ENCODE measurements at regions not wholly inside any gene's neighbourhood (a gene's known extent, or its start where the extent isn't known, plus 50 kb on each side); places are given as distances from the start of the nearest gene placed in this dataset.

- ATAC-seq (no peak), DNase-seq (no peak)
- Histone ChIP-seq H3K9me2 (replicated peaks; ENCODE audit: low read length) (no peaks in the 10 kb centered on the region), H3K27me3 (ENCODE audit: low read length) (peaks cover 18% of the 10 kb centered on the region; the same call in 1 of the 2 replicates), H2AFZ (ENCODE audit: low read length) (no peak overlapping the region), H3K36me3 (ENCODE audit: low read depth, low read length) (no peaks in the 10 kb centered on the region), H3K4me3 (ENCODE audit: low read length) (no peak overlapping the region), H3K4me1 (ENCODE audit: insufficient read depth, low read length) (no peaks in the 10 kb centered on the region), H4K20me1 (ENCODE audit: low read length) (no peaks in the 10 kb centered on the region), H3K27ac (ENCODE audit: low read length) (no peak overlapping the region), H3K9ac (ENCODE audit: low read length) (no peak overlapping the region), H3K79me2 (ENCODE audit: low read length) (no peaks in the 10 kb centered on the region), H3K4me2 (ENCODE audit: low read length) (no peak overlapping the region), H3K9me3 (ENCODE audit: low read length) (no peaks in the 10 kb centered on the region), H3F3A (ENCODE audit: low read length, unreplicated experiment) (no peaks in the 10 kb centered on the region)
- intact Hi-C loops (cut with micrococcal nuclease), result no loop called here
- POLR2A ChIA-PET (ENCODE audit: unreplicated experiment), result no interaction called here
- CTCF ChIA-PET, result no interaction called here
- TF ChIP-seq, protein P1, sequence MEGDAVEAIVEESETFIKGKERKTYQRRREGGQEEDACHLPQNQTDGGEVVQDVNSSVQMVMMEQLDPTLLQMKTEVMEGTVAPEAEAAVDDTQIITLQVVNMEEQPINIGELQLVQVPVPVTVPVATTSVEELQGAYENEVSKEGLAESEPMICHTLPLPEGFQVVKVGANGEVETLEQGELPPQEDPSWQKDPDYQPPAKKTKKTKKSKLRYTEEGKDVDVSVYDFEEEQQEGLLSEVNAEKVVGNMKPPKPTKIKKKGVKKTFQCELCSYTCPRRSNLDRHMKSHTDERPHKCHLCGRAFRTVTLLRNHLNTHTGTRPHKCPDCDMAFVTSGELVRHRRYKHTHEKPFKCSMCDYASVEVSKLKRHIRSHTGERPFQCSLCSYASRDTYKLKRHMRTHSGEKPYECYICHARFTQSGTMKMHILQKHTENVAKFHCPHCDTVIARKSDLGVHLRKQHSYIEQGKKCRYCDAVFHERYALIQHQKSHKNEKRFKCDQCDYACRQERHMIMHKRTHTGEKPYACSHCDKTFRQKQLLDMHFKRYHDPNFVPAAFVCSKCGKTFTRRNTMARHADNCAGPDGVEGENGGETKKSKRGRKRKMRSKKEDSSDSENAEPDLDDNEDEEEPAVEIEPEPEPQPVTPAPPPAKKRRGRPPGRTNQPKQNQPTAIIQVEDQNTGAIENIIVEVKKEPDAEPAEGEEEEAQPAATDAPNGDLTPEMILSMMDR (conservative IDR thresholded peaks at IDR 0.05; ENCODE audit: low read depth, low read length), result no peak
- no peak for TF ChIP-seq EZH2 (IDR thresholded peaks at IDR 0.05; ENCODE audit: low read length, unreplicated experiment)
- no peak for TF ChIP-seq EZH2phosphoT487 (IDR thresholded peaks at IDR 0.05; ENCODE audit: borderline replicate concordance, low read length)
- no TSS peak for BruUV-seq (replicated peaks)
Observed at GRCh38 chr1:96464066-96464465, 257.5 kb upstream of the PTBP2 start.

DNA sequence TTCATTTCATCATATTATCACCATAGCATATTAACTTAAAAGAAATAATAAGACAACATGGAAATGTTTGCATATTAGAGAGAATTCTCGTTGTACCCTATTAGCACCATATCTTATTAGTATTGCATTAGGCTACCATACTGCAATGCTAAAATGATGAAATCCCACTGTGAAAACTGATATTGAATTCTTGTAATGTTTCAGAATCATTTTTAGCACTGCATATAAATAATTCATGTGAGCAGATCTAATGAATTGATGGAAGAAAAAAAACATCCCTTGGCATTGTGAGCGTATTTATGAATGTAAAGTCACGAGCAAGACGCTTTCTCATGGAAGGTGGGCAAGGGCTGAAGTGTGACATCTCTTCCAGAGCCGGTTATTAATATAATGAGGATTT, 257.1 kb upstream of the PTBP2 start:
- Histone ChIP-seq H3K79me2 (ENCODE audit: low read length) (no peaks in the 10 kb centered on the region), H4K20me1 (ENCODE audit: low read length) (no peaks in the 10 kb centered on the region), H3F3A (ENCODE audit: low read length, unreplicated experiment) (no peaks in the 10 kb centered on the region), H3K9me2 (replicated peaks; ENCODE audit: low read length) (no peaks in the 10 kb centered on the region), H3K4me3 (ENCODE audit: low read length) (no peak overlapping the region), H3K27ac (ENCODE audit: low read length) (no peak overlapping the region), H3K36me3 (ENCODE audit: low read depth, low read length) (no peaks in the 10 kb centered on the region), H3K9ac (ENCODE audit: low read length) (no peak overlapping the region), H3K9me3 (ENCODE audit: low read length) (no peaks in the 10 kb centered on the region), H3K4me1 (ENCODE audit: insufficient read depth, low read length) (no peaks in the 10 kb centered on the region), H3K27me3 (ENCODE audit: low read length) (peaks cover 18% of the 10 kb centered on the region; the same call in 1 of the 2 replicates), H3K4me2 (ENCODE audit: low read length) (no peak overlapping the region), H2AFZ (ENCODE audit: low read length) (no peak overlapping the region)
- ATAC-seq (no peak), DNase-seq (no peak)
- ChIA-PET CTCF (no interaction called here), POLR2A (ENCODE audit: unreplicated experiment) (no interaction called here)
- TF ChIP-seq EZH2phosphoT487 (IDR thresholded peaks at IDR 0.05; ENCODE audit: borderline replicate concordance, low read length) (no peak), EZH2 (IDR thresholded peaks at IDR 0.05; ENCODE audit: low read length, unreplicated experiment) (no peak)
- TF ChIP-seq, protein P1 (conservative IDR thresholded peaks at IDR 0.05; ENCODE audit: low read depth, low read length), result no peak
- BruUV-seq (replicated peaks), result no TSS peak
- intact Hi-C loops (cut with micrococcal nuclease), result no loop called here

DNA sequence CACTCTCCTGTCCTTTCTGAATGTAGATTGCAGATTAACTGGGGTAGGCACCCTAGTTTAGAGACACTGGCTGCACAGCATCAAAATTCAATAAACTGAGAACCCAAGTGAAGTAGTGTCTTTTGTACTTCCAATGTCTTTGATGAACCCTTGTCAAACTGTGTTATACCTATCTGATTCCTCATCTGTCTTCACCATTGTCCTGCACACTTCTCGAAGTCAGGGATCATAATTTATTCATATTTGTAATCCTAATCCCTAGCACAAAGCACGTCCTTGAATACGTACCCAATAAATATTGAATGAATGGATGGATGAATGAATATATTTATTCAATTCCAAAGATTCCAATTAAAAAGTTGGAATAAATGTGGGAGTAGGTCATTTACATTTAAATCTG, 256.6 kb upstream of the PTBP2 start:
- Histone ChIP-seq H3F3A (ENCODE audit: low read length, unreplicated experiment) (no peaks in the 10 kb centered on the region), H3K4me1 (ENCODE audit: insufficient read depth, low read length) (no peaks in the 10 kb centered on the region), H3K9me2 (replicated peaks; ENCODE audit: low read length) (no peaks in the 10 kb centered on the region), H3K9me3 (ENCODE audit: low read length) (no peaks in the 10 kb centered on the region), H4K20me1 (ENCODE audit: low read length) (no peaks in the 10 kb centered on the region), H2AFZ (ENCODE audit: low read length) (no peak overlapping the region), H3K4me2 (ENCODE audit: low read length) (no peak overlapping the region), H3K27ac (ENCODE audit: low read length) (no peak overlapping the region), H3K79me2 (ENCODE audit: low read length) (no peaks in the 10 kb centered on the region), H3K27me3 (ENCODE audit: low read length) (peaks cover 18% of the 10 kb centered on the region; the same call in 1 of the 2 replicates), H3K9ac (ENCODE audit: low read length) (no peak overlapping the region), H3K36me3 (ENCODE audit: low read depth, low read length) (no peaks in the 10 kb centered on the region), H3K4me3 (ENCODE audit: low read length) (no peak overlapping the region)
- DNase-seq (no peak), ATAC-seq (no peak)
- ChIA-PET POLR2A (ENCODE audit: unreplicated experiment) (no interaction called here), CTCF (no interaction called here)
- intact Hi-C loops (cut with micrococcal nuclease), result no loop called here
- TF ChIP-seq, protein P1 (conservative IDR thresholded peaks at IDR 0.05; ENCODE audit: low read depth, low read length), result no peak
- no peak for TF ChIP-seq EZH2 (IDR thresholded peaks at IDR 0.05; ENCODE audit: low read length, unreplicated experiment)
- BruUV-seq (replicated peaks), result no TSS peak
